Neural progenitor cell (in vitro differentiated cells): ENCODE measurements at regions not wholly inside any gene's neighbourhood (a gene's known extent, or its start where the extent isn't known, plus 50 kb on each side); places are given as distances from the start of the nearest gene placed in this dataset.

Experiments
- DNase-seq: peaks from one replicate; pipeline ENCODE4 v3.0.0-alpha.2; 2016; ENCODE audit warnings: low spot score
- H2AFZ ChIP-seq: fragments of 200-600 bp; sonication (generic); replicated peaks from 2 replicates; pipeline ENCODE4 v1.6.1; 2016; ENCODE audit warnings: antibody characterized with exemption
- H3F3A ChIP-seq: fragments of 200-600 bp; sonication (generic); 2 replicates; pipeline ENCODE4 v1.6.1; 2016; ENCODE audit warnings: antibody characterized with exemption, low read depth
- H3K27ac ChIP-seq: fragments of 200-600 bp; sonication (generic); 2 replicates; pipeline ENCODE4 v1.5.1; 2016; ENCODE audit warnings: mild to moderate bottlenecking
- H3K27me3 ChIP-seq: fragments of 200-600 bp; sonication (generic); 2 replicates; pipeline ENCODE4 v1.6.1; 2016; ENCODE audit warnings: mild to moderate bottlenecking, moderate library complexity
- H3K36me3 ChIP-seq: fragments of 200-600 bp; sonication (generic); 2 replicates; pipeline ENCODE4 v1.5.1; 2016
- H3K4me1 ChIP-seq: fragments of 200-600 bp; sonication (generic); 2 replicates; pipeline ENCODE4 v1.6.1; 2016; ENCODE audit warnings: mixed run types
- H3K4me2 ChIP-seq: fragments of 200-600 bp; sonication (generic); 2 replicates; pipeline ENCODE4 v1.6.1; 2016
- H3K4me3 ChIP-seq: fragments of 200-600 bp; sonication (generic); 2 replicates; pipeline ENCODE4 v1.5.1; 2016
- H3K79me2 ChIP-seq: fragments of 200-600 bp; sonication (generic); 2 replicates; pipeline ENCODE4 v1.6.1; 2016; ENCODE audit warnings: low read depth
- H3K9ac ChIP-seq: fragments of 200-600 bp; sonication (generic); 2 replicates; pipeline ENCODE4 v1.6.1; 2016
- H3K9me3 ChIP-seq: fragments of 200-600 bp; sonication (generic); 2 replicates; pipeline ENCODE4 v1.5.1; 2016; ENCODE audit warnings: low read depth
- H4K20me1 ChIP-seq: fragments of 200-600 bp; sonication (generic); 2 replicates; pipeline ENCODE4 v1.6.1; 2016; ENCODE audit warnings: low read depth
- H3K27ac Mint-ChIP-seq: 3 replicates; pipeline ENCODE4 v1.8.0; 2021; ENCODE audit warnings: mixed read lengths
- H3K27me3 Mint-ChIP-seq: 2 replicates; pipeline ENCODE4 v1.8.0; 2022; ENCODE audit warnings: low read depth, mild to moderate bottlenecking, inconsistent platforms, moderate library complexity, mixed read lengths; ENCODE audit not compliant: insufficient read depth
- H3K36me3 Mint-ChIP-seq: 3 replicates; pipeline ENCODE4 v1.8.0; 2021; ENCODE audit warnings: mixed read lengths
- H3K4me1 Mint-ChIP-seq: 3 replicates; pipeline ENCODE4 v1.8.0; 2021; ENCODE audit warnings: mixed read lengths
- H3K4me3 Mint-ChIP-seq: 3 replicates; pipeline ENCODE4 v1.8.0; 2021; ENCODE audit warnings: mild to moderate bottlenecking, moderate library complexity, mixed read lengths
- H3K9me3 Mint-ChIP-seq: 3 replicates; pipeline ENCODE4 v1.8.0; 2020; ENCODE audit warnings: mixed read lengths
- CTCF ChIP-seq: fragments of 200-600 bp; sonication (generic); IDR thresholded peaks from 2 replicates; pipeline ENCODE4 v1.5.1; 2017; ENCODE audit warnings: antibody characterized with exemption, mild to moderate bottlenecking
- EZH2 ChIP-seq: fragments of 200-600 bp; sonication (generic); IDR thresholded peaks from 2 replicates; pipeline ENCODE4 v1.6.1; 2017; ENCODE audit warnings: antibody characterized with exemption, mild to moderate bottlenecking, moderate library complexity
- EZH2phosphoT487 ChIP-seq: fragments of 200-600 bp; sonication (generic); IDR thresholded peaks from 2 replicates; pipeline ENCODE4 v1.6.1; 2017; ENCODE audit warnings: antibody characterized with exemption

GRCh38 chr15:26298659-26299170 is 435.6 kb upstream of the ATP10A start:
- no peak for TF ChIP-seq CTCF
- no peak for TF ChIP-seq EZH2phosphoT487
- TF ChIP-seq EZH2: no peak
- Histone ChIP-seq H3K27ac (no peak overlapping the region), H3F3A (no peaks in the 10 kb centered on the region), H3K9me3 (no peaks in the 10 kb centered on the region), H3K36me3 (no peaks in the 10 kb centered on the region), H3K27me3 (no peaks in the 10 kb centered on the region), H3K9ac (no peak overlapping the region), H2AFZ (no peak overlapping the region), H3K79me2 (no peaks in the 10 kb centered on the region), H3K4me1 (peaks cover 10% of the 10 kb centered on the region), H3K4me2 (no peak overlapping the region), H3K4me3 (no peak overlapping the region), H4K20me1 (no peaks in the 10 kb centered on the region)
- Mint-ChIP-seq H3K27ac (no peak overlapping the region), H3K4me3 (no peak overlapping the region), H3K9me3 (no peaks in the 10 kb centered on the region), H3K4me1 (peaks cover 10% of the 10 kb centered on the region), H3K36me3 (no peaks in the 10 kb centered on the region), H3K27me3 (no peaks in the 10 kb centered on the region)
- DNase-seq: no peak

GRCh38 chr15:26298010-26298658 is 435.0 kb upstream of the ATP10A start:
- H3K36me3 Mint-ChIP-seq: no peaks in the 10 kb centered on the region

GRCh38 chr15:26295336-26296085 is 432.4 kb upstream of the ATP10A start:
- Histone ChIP-seq H3K4me1 (peaks cover 10% of the 10 kb centered on the region), H3K27me3 (no peaks in the 10 kb centered on the region), H3K9ac (no peak overlapping the region), H3K79me2 (no peaks in the 10 kb centered on the region), H3F3A (no peaks in the 10 kb centered on the region), H3K4me2 (peak overlapping the region; percentile 23), H3K27ac (no peak overlapping the region), H2AFZ (peak overlapping the region; percentile 56), H3K36me3 (no peaks in the 10 kb centered on the region), H4K20me1 (no peaks in the 10 kb centered on the region), H3K9me3 (no peaks in the 10 kb centered on the region), H3K4me3 (no peak overlapping the region)
- Mint-ChIP-seq H3K36me3 (no peaks in the 10 kb centered on the region), H3K4me1 (peaks cover 10% of the 10 kb centered on the region), H3K9me3 (peaks cover 4% of the 10 kb centered on the region), H3K27ac (no peak overlapping the region), H3K27me3 (no peaks in the 10 kb centered on the region), H3K4me3 (no peak overlapping the region)
- no peak for DNase-seq
- no peak for TF ChIP-seq EZH2
- TF ChIP-seq EZH2phosphoT487: no peak
- TF ChIP-seq CTCF: no peak

More at GRCh38 chr15:26298010-26298658, 435.0 kb upstream of the ATP10A start:
- no peak overlapping the region for H3K27ac ChIP-seq
- H3K9me3 Mint-ChIP-seq: no peaks in the 10 kb centered on the region
- peaks cover 10% of the 10 kb centered on the region for H3K4me1 Mint-ChIP-seq
- H3K9ac ChIP-seq: no peak overlapping the region
- H3K4me3 Mint-ChIP-seq: no peak overlapping the region
- no peak overlapping the region for H2AFZ ChIP-seq
- H3K9me3 ChIP-seq: no peaks in the 10 kb centered on the region
- H3K4me2 ChIP-seq: no peak overlapping the region
- no peaks in the 10 kb centered on the region for H3K27me3 ChIP-seq
- H3K79me2 ChIP-seq: no peaks in the 10 kb centered on the region
- H3K36me3 ChIP-seq: no peaks in the 10 kb centered on the region
- H3K27me3 Mint-ChIP-seq: no peaks in the 10 kb centered on the region
- DNase-seq: no peak
- no peaks in the 10 kb centered on the region for H4K20me1 ChIP-seq
- H3K27ac Mint-ChIP-seq: no peak overlapping the region
- no peak overlapping the region for H3K4me3 ChIP-seq
- TF ChIP-seq CTCF: no peak
- TF ChIP-seq EZH2: no peak
- no peak for TF ChIP-seq EZH2phosphoT487
- H3K4me1 ChIP-seq: peaks cover 10% of the 10 kb centered on the region
- no peaks in the 10 kb centered on the region for H3F3A ChIP-seq
